Lower lobe of right lung (tissue), 2 donors: ENCODE measurements at regions not wholly inside any gene's neighbourhood (a gene's known extent, or its start where the extent isn't known, plus 50 kb on each side); places are given as distances from the start of the nearest gene placed in this dataset.
A peak's percentile ranks its signal among the peaks of the same experiment; 100 is the strongest.

ENCODE experiments used
- ATAC-seq, 2 donors: fragments of 200-7000 bp; cut with Tn5 transposase; one replicate each; pipeline ENCODE4 v1.9.1; 2020 to 2022; ENCODE audit warnings: mild to moderate bottlenecking in 2 of 2, moderate library complexity in 2 of 2
- DNase-seq: peaks from one replicate; pipeline ENCODE4 v3.0.0-alpha.2; 2020
- H3K27ac ChIP-seq: fragments of 200-600 bp; one replicate; pipeline ENCODE4 v1.8.0; 2022
- H3K27me3 ChIP-seq: fragments of 200-600 bp; one replicate; pipeline ENCODE4 v1.8.0; 2022; ENCODE audit warnings: low read depth
- H3K36me3 ChIP-seq: fragments of 200-600 bp; one replicate; pipeline ENCODE4 v1.8.0; 2022; ENCODE audit warnings: mild to moderate bottlenecking
- H3K4me1 ChIP-seq: fragments of 200-600 bp; one replicate; pipeline ENCODE4 v1.8.0; 2022
- H3K4me3 ChIP-seq: fragments of 200-600 bp; one replicate; pipeline ENCODE4 v1.8.0; 2022; ENCODE audit warnings: mild to moderate bottlenecking
- H3K9me3 ChIP-seq: fragments of 200-600 bp; one replicate; pipeline ENCODE4 v1.8.0; 2022
- intact Hi-C: fragments of 100-400 bp; cut with DNase I; formaldehyde crosslinking; loops from one replicate; pipeline ENCODE4 v1.11.0; 2022
- TF ChIP-seq, protein P1 (sequence below): fragments of 200-600 bp; IDR thresholded peaks from one replicate; pipeline ENCODE4 v1.8.0; 2022; ENCODE audit warnings: antibody characterized with exemption, mild to moderate bottlenecking
- donor health status: DM: no; HTN: yes; CAD: no; lungs with severe emphysema.

DNA sequence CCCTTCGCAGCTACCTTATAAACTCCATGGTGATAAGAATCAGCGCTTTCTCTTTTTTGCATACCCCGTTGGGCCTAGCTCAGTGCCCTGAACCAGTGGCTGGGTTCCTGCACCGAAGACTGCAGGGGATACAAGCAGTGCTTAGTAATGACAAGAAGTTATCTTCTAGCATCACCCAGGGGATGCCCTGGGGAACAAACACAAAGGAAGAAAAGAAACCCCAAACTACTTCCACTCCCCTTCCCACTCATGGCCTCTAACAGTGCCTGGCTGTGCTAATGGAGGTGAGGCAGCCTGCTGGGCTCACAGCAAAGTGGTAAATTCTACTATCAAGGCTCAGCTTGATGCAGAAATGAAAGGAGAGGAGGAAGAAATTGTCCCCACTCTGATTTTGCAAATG is 314.7 kb downstream of the TXNL1 start:
- intact Hi-C loops = no loop called here
- TF ChIP-seq, protein P1, sequence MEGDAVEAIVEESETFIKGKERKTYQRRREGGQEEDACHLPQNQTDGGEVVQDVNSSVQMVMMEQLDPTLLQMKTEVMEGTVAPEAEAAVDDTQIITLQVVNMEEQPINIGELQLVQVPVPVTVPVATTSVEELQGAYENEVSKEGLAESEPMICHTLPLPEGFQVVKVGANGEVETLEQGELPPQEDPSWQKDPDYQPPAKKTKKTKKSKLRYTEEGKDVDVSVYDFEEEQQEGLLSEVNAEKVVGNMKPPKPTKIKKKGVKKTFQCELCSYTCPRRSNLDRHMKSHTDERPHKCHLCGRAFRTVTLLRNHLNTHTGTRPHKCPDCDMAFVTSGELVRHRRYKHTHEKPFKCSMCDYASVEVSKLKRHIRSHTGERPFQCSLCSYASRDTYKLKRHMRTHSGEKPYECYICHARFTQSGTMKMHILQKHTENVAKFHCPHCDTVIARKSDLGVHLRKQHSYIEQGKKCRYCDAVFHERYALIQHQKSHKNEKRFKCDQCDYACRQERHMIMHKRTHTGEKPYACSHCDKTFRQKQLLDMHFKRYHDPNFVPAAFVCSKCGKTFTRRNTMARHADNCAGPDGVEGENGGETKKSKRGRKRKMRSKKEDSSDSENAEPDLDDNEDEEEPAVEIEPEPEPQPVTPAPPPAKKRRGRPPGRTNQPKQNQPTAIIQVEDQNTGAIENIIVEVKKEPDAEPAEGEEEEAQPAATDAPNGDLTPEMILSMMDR = no peak
- no peak overlapping the region for H3K4me3 ChIP-seq
- no peak overlapping the region for H3K27ac ChIP-seq
- ATAC-seq = no peak
- no peak for DNase-seq
- peaks cover 5% of the 10 kb centered on the region for H3K4me1 ChIP-seq
- no peaks in the 10 kb centered on the region for H3K27me3 ChIP-seq
- no peaks in the 10 kb centered on the region for H3K9me3 ChIP-seq
- no peaks in the 10 kb centered on the region for H3K36me3 ChIP-seq

DNA sequence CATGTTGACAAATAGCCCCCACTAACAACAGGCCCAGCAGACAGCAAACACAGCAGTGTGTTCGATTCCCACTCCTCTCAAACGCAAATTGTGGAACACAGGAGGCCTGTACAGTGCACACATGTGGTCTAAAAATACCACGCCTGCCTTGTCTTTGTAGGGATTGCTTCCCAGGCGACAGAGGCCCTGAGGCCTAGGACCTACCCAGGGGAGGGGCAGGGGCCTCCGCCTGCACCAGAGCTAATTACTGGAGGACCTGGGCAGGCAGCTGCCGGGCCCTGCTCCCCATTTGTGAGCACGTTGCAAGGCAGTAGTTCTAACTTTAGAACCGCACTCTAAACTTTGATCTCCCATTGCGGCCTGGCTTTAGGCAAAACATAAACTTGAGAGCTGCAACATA is 316.0 kb downstream of the TXNL1 start:
- intact Hi-C loops = no loop called here
- DNase-seq = no peak
- H3K36me3 ChIP-seq = no peaks in the 10 kb centered on the region
- peaks cover 5% of the 10 kb centered on the region for H3K4me1 ChIP-seq
- H3K9me3 ChIP-seq = no peaks in the 10 kb centered on the region
- H3K27ac ChIP-seq = no peak overlapping the region
- H3K4me3 ChIP-seq = no peak overlapping the region
- TF ChIP-seq, protein P1 = no peak
- no peaks in the 10 kb centered on the region for H3K27me3 ChIP-seq
- no peak for ATAC-seq

DNA sequence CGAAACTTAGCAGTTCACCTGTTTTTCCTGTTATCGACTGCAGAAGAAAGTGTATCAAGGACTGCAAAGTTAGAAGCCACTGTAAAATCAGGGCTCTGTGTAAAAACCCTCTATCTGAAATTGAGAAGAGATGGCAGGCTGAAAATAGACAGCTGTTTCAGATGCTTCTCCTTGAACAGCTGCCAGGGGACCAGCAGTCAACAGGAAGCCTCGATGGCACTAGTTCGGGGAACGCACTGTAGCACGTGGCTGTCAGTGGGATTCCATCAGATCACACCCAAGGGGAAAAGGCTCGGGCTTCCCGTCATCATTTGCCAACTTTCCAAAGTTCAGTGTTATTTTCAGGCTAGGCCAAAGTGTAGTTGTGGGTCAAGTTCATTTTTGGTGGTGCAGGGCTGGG is 316.9 kb downstream of the TXNL1 start:
- ATAC-seq = peak; percentile 45 to 51
- no peaks in the 10 kb centered on the region for H3K4me1 ChIP-seq
- H3K36me3 ChIP-seq = no peaks in the 10 kb centered on the region
- intact Hi-C loops = no loop called here
- no peaks in the 10 kb centered on the region for H3K27me3 ChIP-seq
- H3K9me3 ChIP-seq = no peaks in the 10 kb centered on the region
- DNase-seq = no peak
- no peak overlapping the region for H3K4me3 ChIP-seq
- H3K27ac ChIP-seq = no peak overlapping the region
- TF ChIP-seq, protein P1 = no peak

DNA sequence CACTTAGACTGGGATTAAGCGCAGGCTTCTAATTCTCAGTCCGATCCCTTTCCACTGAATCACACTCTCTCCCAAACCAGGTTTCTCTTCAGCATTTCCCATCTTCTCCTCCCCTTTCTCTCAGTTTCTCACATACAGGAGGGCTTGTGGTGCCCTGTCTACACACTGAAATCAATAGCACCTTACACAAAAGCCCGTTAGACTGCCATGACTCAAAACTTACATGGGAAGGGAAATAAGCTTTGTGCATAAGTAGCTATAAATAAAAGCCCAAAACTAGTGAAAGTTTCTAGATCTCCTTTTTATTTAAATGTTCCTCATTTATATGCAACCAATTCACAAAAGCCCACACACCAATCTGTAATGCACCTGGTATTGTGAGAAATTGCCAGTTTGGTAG is 318.4 kb downstream of the TXNL1 start:
- intact Hi-C loops = no loop called here
- TF ChIP-seq, protein P1 = no peak
- DNase-seq (no peak), ATAC-seq (no peak)
- Histone ChIP-seq H3K27me3 (no peaks in the 10 kb centered on the region), H3K36me3 (no peaks in the 10 kb centered on the region), H3K4me1 (no peaks in the 10 kb centered on the region), H3K9me3 (no peaks in the 10 kb centered on the region), H3K4me3 (no peak overlapping the region), H3K27ac (no peak overlapping the region)

DNA sequence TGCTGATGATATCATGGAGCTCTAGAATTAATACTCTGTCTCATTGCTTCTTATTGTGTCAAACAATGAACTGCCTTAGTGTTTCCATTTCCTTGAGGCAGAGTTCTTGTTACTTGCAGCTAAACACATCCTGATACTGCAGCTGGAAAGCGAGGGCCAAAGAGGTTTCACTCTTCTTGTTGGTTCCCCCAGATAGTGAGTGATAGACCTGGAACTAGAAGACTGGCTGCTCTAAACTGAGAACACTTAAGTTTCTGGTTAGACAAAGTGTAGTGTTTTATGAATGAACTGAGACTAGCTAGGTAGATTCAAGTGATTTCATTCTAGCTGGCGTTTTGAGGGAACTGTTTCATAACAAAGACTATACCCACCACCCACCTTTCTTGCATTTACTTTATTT is 321.7 kb downstream of the TXNL1 start:
- no peak for ATAC-seq

More for the DNA sequence above, 321.7 kb downstream of the TXNL1 start:
- intact Hi-C loops = no loop called here
- no peak for DNase-seq
- TF ChIP-seq, protein P1 = no peak
- Histone ChIP-seq H3K4me3 (no peak overlapping the region), H3K36me3 (no peaks in the 10 kb centered on the region), H3K27ac (no peak overlapping the region), H3K27me3 (no peaks in the 10 kb centered on the region), H3K9me3 (no peaks in the 10 kb centered on the region), H3K4me1 (no peaks in the 10 kb centered on the region)
